H9 (cell line): ENCODE measurements at regions not wholly inside any gene's neighbourhood (a gene's known extent, or its start where the extent isn't known, plus 50 kb on each side); places are given as distances from the start of the nearest gene placed in this dataset.

Source experiments
- DNase-seq: peaks from one replicate; pipeline ENCODE4 v3.0.0-alpha.2; 2017
- H2AFZ ChIP-seq: one replicate; pipeline ENCODE4 v1.6.1; 2013; ENCODE audit warnings: mild to moderate bottlenecking, low read length, control low read depth, moderate library complexity
- H2AK5ac ChIP-seq: 2 replicates; pipeline ENCODE4 v1.6.1; 2013; ENCODE audit warnings: low read length, control low read depth, mixed read lengths; ENCODE audit not compliant: insufficient read length
- H2BK120ac ChIP-seq: one replicate; pipeline ENCODE4 v1.6.1; 2013; ENCODE audit warnings: low read depth, mild to moderate bottlenecking, low read length, control low read depth, inconsistent platforms; ENCODE audit not compliant: poor library complexity, severe bottlenecking
- H2BK12ac ChIP-seq: 2 replicates; pipeline ENCODE4 v1.6.1; 2013; ENCODE audit warnings: low read length, control low read depth, mixed read lengths, low read depth; ENCODE audit not compliant: insufficient read length
- H2BK15ac ChIP-seq: 2 replicates; pipeline ENCODE4 v1.6.1; 2013; ENCODE audit warnings: low read depth, low read length, control low read depth
- H2BK20ac ChIP-seq: one replicate; pipeline ENCODE4 v1.6.1; 2013; ENCODE audit warnings: low read depth, mild to moderate bottlenecking, low read length, control low read depth, inconsistent platforms; ENCODE audit not compliant: poor library complexity, severe bottlenecking
- H2BK5ac ChIP-seq: 2 replicates; pipeline ENCODE4 v1.6.1; 2013; ENCODE audit warnings: low read length, control low read depth, mixed read lengths; ENCODE audit not compliant: insufficient read length
- H3K14ac ChIP-seq: 2 replicates; pipeline ENCODE4 v1.6.1; 2013; ENCODE audit warnings: low read length, control low read depth; ENCODE audit not compliant: insufficient read depth
- H3K18ac ChIP-seq: 2 replicates; pipeline ENCODE4 v1.6.1; 2013; ENCODE audit warnings: low read depth, mild to moderate bottlenecking, mixed read lengths, low read length, control low read depth; ENCODE audit not compliant: insufficient read length
- H3K23ac ChIP-seq: 2 replicates; pipeline ENCODE4 v1.6.1; 2013; ENCODE audit warnings: low read length, control low read depth, mixed read lengths, low read depth; ENCODE audit not compliant: insufficient read length
- H3K23me2 ChIP-seq: 2 replicates; pipeline ENCODE4 v1.6.1; 2013; ENCODE audit warnings: low read depth, mild to moderate bottlenecking, mixed read lengths, low read length, control low read depth; ENCODE audit not compliant: insufficient read length, poor library complexity, severe bottlenecking
- H3K27ac ChIP-seq: 2 replicates; pipeline ENCODE4 v1.5.1; 2013; ENCODE audit warnings: low read length, control low read depth, mixed read lengths, low read depth; ENCODE audit not compliant: insufficient read length
- H3K27me3 ChIP-seq: 2 replicates; pipeline ENCODE4 v1.6.1; 2013; ENCODE audit warnings: low read length, control low read depth, inconsistent platforms; ENCODE audit not compliant: insufficient read depth
- H3K4ac ChIP-seq: 2 replicates; pipeline ENCODE4 v1.6.1; 2013; ENCODE audit warnings: low read depth, mild to moderate bottlenecking, control low read depth, inconsistent platforms, low read length, moderate library complexity
- H3K4me1 ChIP-seq: 2 replicates; pipeline ENCODE4 v1.6.1; 2013; ENCODE audit warnings: low read length, control low read depth, inconsistent platforms; ENCODE audit not compliant: insufficient read depth
- H3K4me2 ChIP-seq: 2 replicates; pipeline ENCODE4 v1.6.1; 2013; ENCODE audit warnings: low read length, control low read depth, mixed read lengths; ENCODE audit not compliant: insufficient read length, insufficient read depth
- H3K56ac ChIP-seq: 2 replicates; pipeline ENCODE4 v1.6.1; 2013; ENCODE audit warnings: low read depth, mild to moderate bottlenecking, mixed read lengths, low read length, control low read depth; ENCODE audit not compliant: insufficient read length
- H3K79me1 ChIP-seq: 2 replicates; pipeline ENCODE4 v1.6.1; 2013; ENCODE audit warnings: low read depth, mild to moderate bottlenecking, moderate library complexity, low read length, control low read depth, inconsistent platforms; ENCODE audit not compliant: insufficient read depth, poor library complexity, severe bottlenecking
- H3K79me2 ChIP-seq: 2 replicates; pipeline ENCODE4 v1.6.1; 2013; ENCODE audit warnings: low read length, control low read depth, inconsistent platforms; ENCODE audit not compliant: insufficient read depth
- H3K9ac ChIP-seq: 2 replicates; pipeline ENCODE4 v1.6.1; 2013; ENCODE audit warnings: low read length, control low read depth, mixed read lengths; ENCODE audit not compliant: insufficient read length; ENCODE audit errors: extremely low read depth
- H3K9me3 ChIP-seq: one replicate; pipeline ENCODE4 v1.6.1; 2013; ENCODE audit warnings: low read depth, low read length, inconsistent platforms; ENCODE audit not compliant: control insufficient read depth
- H3T11ph ChIP-seq: one replicate; pipeline ENCODE4 v1.6.1; 2013; ENCODE audit warnings: mild to moderate bottlenecking, low read length, control low read depth, inconsistent platforms
- H4K20me1 ChIP-seq: one replicate; pipeline ENCODE4 v1.6.1; 2013; ENCODE audit not compliant: control insufficient read depth, insufficient read length, insufficient read depth
- H4K5ac ChIP-seq: 2 replicates; pipeline ENCODE4 v1.6.1; 2013; ENCODE audit warnings: low read depth, mild to moderate bottlenecking, mixed read lengths, low read length, control low read depth; ENCODE audit not compliant: insufficient read length
- H4K8ac ChIP-seq: replicated peaks from 2 replicates; pipeline ENCODE4 v1.6.1; 2013; ENCODE audit warnings: low read length, control low read depth, mixed read lengths, low read depth; ENCODE audit not compliant: insufficient read length
- H4K91ac ChIP-seq: 2 replicates; pipeline ENCODE4 v1.6.1; 2013; ENCODE audit warnings: low read depth, mild to moderate bottlenecking, moderate library complexity, mixed read lengths, low read length, control low read depth; ENCODE audit not compliant: insufficient read length
- H3K27ac Mint-ChIP-seq, 3 experiments: 2 replicates in 2 of 3; 3 replicates in 1 of 3; pipeline ENCODE4 v1.8.0; 2020 to 2021; ENCODE audit warnings: mixed read lengths in 3 of 3, mild to moderate bottlenecking in 1 of 3, moderate library complexity in 1 of 3
- H3K27me3 Mint-ChIP-seq: 2 replicates; pipeline ENCODE4 v1.8.0; 2021; ENCODE audit warnings: low read depth, mild to moderate bottlenecking, moderate library complexity, mixed read lengths
- H3K36me3 Mint-ChIP-seq, 3 experiments: 2 replicates in 2 of 3; 3 replicates in 1 of 3; pipeline ENCODE4 v1.8.0; 2020 to 2021; ENCODE audit warnings: low read depth in 3 of 3, mixed read lengths in 3 of 3; ENCODE audit not compliant: insufficient read depth in 1 of 3
- H3K4me1 Mint-ChIP-seq, 2 experiments: 2 replicates each; pipeline ENCODE4 v1.8.0; 2020; ENCODE audit warnings: mixed read lengths in 2 of 2
- H3K4me3 Mint-ChIP-seq, 2 experiments: 2 replicates in 1 of 2; 3 replicates in 1 of 2; pipeline ENCODE4 v1.8.0; 2020 to 2021; ENCODE audit warnings: mild to moderate bottlenecking in 2 of 2, mixed read lengths in 2 of 2, moderate library complexity in 1 of 2
- H3K9me3 Mint-ChIP-seq, 2 experiments: 2 replicates in 1 of 2; 3 replicates in 1 of 2; pipeline ENCODE4 v1.8.0; 2020; ENCODE audit warnings: mild to moderate bottlenecking in 2 of 2, mixed read lengths in 2 of 2, moderate library complexity in 1 of 2
- TF ChIP-seq, protein P1 (sequence below): fragments of 200-600 bp; sonication (generic); conservative IDR thresholded peaks from 3 replicates; pipeline ENCODE4 v1.8.0; 2021; ENCODE audit warnings: antibody characterized with exemption, mild to moderate bottlenecking

DNA sequence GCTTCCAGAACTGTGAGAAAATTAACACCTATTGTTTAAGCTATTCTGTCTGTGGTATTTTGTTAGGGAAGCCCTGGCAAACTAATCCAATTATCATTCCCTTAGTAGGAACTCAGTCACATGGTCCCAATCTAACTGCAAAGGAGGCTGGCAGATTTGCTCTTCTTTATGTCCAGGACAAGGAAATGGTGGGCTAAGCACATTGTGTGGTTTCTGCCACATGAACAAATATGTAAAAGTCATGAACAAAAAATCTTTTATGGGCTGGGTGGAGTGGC, 278.6 kb upstream of the RPL38 start:
- H3K4me3 Mint-ChIP-seq, result no peak overlapping the region
- Histone ChIP-seq H3K9ac (no peak overlapping the region), H3K79me1 (no peaks in the 10 kb centered on the region), H4K5ac (no peak overlapping the region), H2AK5ac (no peak overlapping the region), H4K8ac (no peak overlapping the region), H2BK5ac (no peak overlapping the region), H3K9me3 (no peaks in the 10 kb centered on the region), H3K4me1 (no peaks in the 10 kb centered on the region), H3K18ac (no peak overlapping the region), H3K56ac (no peak overlapping the region), H3K79me2 (no peaks in the 10 kb centered on the region), H3K14ac (no peak overlapping the region), H2BK12ac (no peak overlapping the region), H2BK20ac (no peak overlapping the region), H3K4me2 (no peak overlapping the region), H3T11ph (no peak overlapping the region), H4K91ac (no peak overlapping the region), H3K27ac (no peak overlapping the region), H2AFZ (no peak overlapping the region), H3K4ac (no peak overlapping the region), H2BK15ac (no peak overlapping the region), H3K23me2 (no peaks in the 10 kb centered on the region), H3K23ac (no peak overlapping the region), H4K20me1 (no peaks in the 10 kb centered on the region), H3K27me3 (no peaks in the 10 kb centered on the region; the same call in none of the 2 replicates), H2BK120ac (no peak overlapping the region)
- peaks cover 2% of the 10 kb centered on the region in 2 experiments for H3K4me1 Mint-ChIP-seq
- H3K36me3 Mint-ChIP-seq, result no peaks in the 10 kb centered on the region; a peak in 1 of 7 replicates
- H3K9me3 Mint-ChIP-seq, result peaks cover 6 to 19% of the 10 kb centered on the region in 2 experiments; a peak in 4 of 5 replicates
- TF ChIP-seq, protein P1, sequence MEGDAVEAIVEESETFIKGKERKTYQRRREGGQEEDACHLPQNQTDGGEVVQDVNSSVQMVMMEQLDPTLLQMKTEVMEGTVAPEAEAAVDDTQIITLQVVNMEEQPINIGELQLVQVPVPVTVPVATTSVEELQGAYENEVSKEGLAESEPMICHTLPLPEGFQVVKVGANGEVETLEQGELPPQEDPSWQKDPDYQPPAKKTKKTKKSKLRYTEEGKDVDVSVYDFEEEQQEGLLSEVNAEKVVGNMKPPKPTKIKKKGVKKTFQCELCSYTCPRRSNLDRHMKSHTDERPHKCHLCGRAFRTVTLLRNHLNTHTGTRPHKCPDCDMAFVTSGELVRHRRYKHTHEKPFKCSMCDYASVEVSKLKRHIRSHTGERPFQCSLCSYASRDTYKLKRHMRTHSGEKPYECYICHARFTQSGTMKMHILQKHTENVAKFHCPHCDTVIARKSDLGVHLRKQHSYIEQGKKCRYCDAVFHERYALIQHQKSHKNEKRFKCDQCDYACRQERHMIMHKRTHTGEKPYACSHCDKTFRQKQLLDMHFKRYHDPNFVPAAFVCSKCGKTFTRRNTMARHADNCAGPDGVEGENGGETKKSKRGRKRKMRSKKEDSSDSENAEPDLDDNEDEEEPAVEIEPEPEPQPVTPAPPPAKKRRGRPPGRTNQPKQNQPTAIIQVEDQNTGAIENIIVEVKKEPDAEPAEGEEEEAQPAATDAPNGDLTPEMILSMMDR, result no peak
- DNase-seq, result no peak
- no peak overlapping the region for H3K27ac Mint-ChIP-seq
- H3K27me3 Mint-ChIP-seq, result peaks cover 65% of the 10 kb centered on the region
